Keratinocyte (primary cell): ENCODE measurements at regions not wholly inside any gene's neighbourhood (a gene's known extent, or its start where the extent isn't known, plus 50 kb on each side); places are given as distances from the start of the nearest gene placed in this dataset.

Experiments used
- DNase-seq: peaks from one replicate; pipeline ENCODE4 v3.0.0-alpha.2; 2011; ENCODE audit warnings: low read depth, missing footprints, low spot score
- FAIRE-seq: peaks from 2 replicates; lab custom pipeline; 2011; peaks lifted over from hg19 to GRCh38; lab: Jason Lieb, UNC
- H2AFZ ChIP-seq: 2 replicates; pipeline ENCODE4 v1.6.0; 2012; ENCODE audit warnings: low read length, control low read depth, inconsistent platforms; ENCODE audit not compliant: control insufficient read depth
- H3K27ac ChIP-seq: 2 replicates; pipeline ENCODE4 v1.5.1; 2011; ENCODE audit warnings: low read length; ENCODE audit not compliant: control insufficient read depth, insufficient read depth
- H3K27me3 ChIP-seq: 3 replicates; pipeline ENCODE4 v1.6.0; 2011; ENCODE audit warnings: low read length; ENCODE audit not compliant: control insufficient read depth, insufficient read depth; ENCODE audit errors: extremely low read depth
- H3K36me3 ChIP-seq, 2 experiments: 2 replicates in 1 of 2; 3 replicates in 1 of 2; pipeline ENCODE4 v1.5.1; 2011; ENCODE audit warnings: low read length in 2 of 2, mild to moderate bottlenecking in 1 of 2; ENCODE audit not compliant: control insufficient read depth in 2 of 2, insufficient read depth in 2 of 2; ENCODE audit errors: extremely low read depth in 1 of 2
- H3K4me1 ChIP-seq: 3 replicates; pipeline ENCODE4 v1.5.1; 2011; ENCODE audit warnings: low read length; ENCODE audit not compliant: control insufficient read depth, insufficient read depth; ENCODE audit errors: extremely low read depth
- H3K4me2 ChIP-seq: 3 replicates; pipeline ENCODE4 v1.6.0; 2011; ENCODE audit warnings: low read depth, low read length; ENCODE audit not compliant: control insufficient read depth, insufficient read depth; ENCODE audit errors: extremely low read depth
- H3K4me3 ChIP-seq, 3 experiments: fragments of 200-600 bp in 1 of 3; sonication (generic) in 1 of 3; 2 replicates in 2 of 3; 3 replicates in 1 of 3; pipeline ENCODE4 v1.5.1; 2011 to 2016; ENCODE audit warnings: low read length in 3 of 3, mild to moderate bottlenecking in 3 of 3, control low read depth in 2 of 3, inconsistent platforms in 1 of 3, low read depth in 1 of 3, mixed read lengths in 1 of 3, mixed run types in 1 of 3, moderate library complexity in 1 of 3; ENCODE audit not compliant: control insufficient read depth in 2 of 3, insufficient read depth in 2 of 3; ENCODE audit errors: extremely low read depth in 1 of 3
- H3K79me2 ChIP-seq: 2 replicates; pipeline ENCODE4 v1.6.0; 2012; ENCODE audit warnings: low read length; ENCODE audit not compliant: control insufficient read depth, insufficient read depth
- H3K9ac ChIP-seq: 3 replicates; pipeline ENCODE4 v1.6.0; 2011; ENCODE audit warnings: low read length; ENCODE audit not compliant: control insufficient read depth, insufficient read depth; ENCODE audit errors: extremely low read depth
- H3K9me1 ChIP-seq: 3 replicates; pipeline ENCODE4 v1.6.0; 2011; ENCODE audit warnings: low read length; ENCODE audit not compliant: control insufficient read depth, insufficient read depth; ENCODE audit errors: extremely low read depth
- H3K9me3 ChIP-seq: 2 replicates; pipeline ENCODE4 v1.5.1; 2012; ENCODE audit warnings: low read depth, low read length; ENCODE audit not compliant: control insufficient read depth
- H4K20me1 ChIP-seq: 3 replicates; pipeline ENCODE4 v1.6.0; 2011; ENCODE audit warnings: low read length; ENCODE audit not compliant: control insufficient read depth, insufficient read depth; ENCODE audit errors: extremely low read depth
- EZH2 ChIP-seq: IDR thresholded peaks from one replicate; pipeline ENCODE4 v1.6.1; 2012; ENCODE audit warnings: inconsistent platforms, mild to moderate bottlenecking, low read length, moderate library complexity
- dilution Hi-C: fragments of 300-500 bp; cut with MboI; formaldehyde crosslinking; loops from one replicate; pipeline ENCODE4 v1.7.0; 2020; ENCODE audit warnings: low sequenced_read_pairs; ENCODE audit not compliant: extremely low pct_ligation_motif_present
- TF ChIP-seq, protein P1 (sequence below), 3 experiments: IDR thresholded peaks in 1 of 3; conservative IDR thresholded peaks in 1 of 3; optimal IDR thresholded peaks in 1 of 3; 2 replicates in 2 of 3; 3 replicates in 1 of 3; pipeline versions ENCODE3 to v1.5.1; 2011; ENCODE audit warnings: low read length in 3 of 3, mild to moderate bottlenecking in 3 of 3, moderate library complexity in 2 of 3, control low read depth in 1 of 3, inconsistent platforms in 1 of 3; ENCODE audit not compliant: insufficient read depth in 2 of 3; ENCODE audit errors: extremely low read depth in 1 of 3

- Histone ChIP-seq H3K9ac (no peak overlapping the region), H2AFZ (no peak overlapping the region), H3K4me2 (no peak overlapping the region), H3K9me1 (no peaks in the 10 kb centered on the region), H3K9me3 (no peaks in the 10 kb centered on the region), H3K4me1 (no peaks in the 10 kb centered on the region), H3K4me3 (no peak overlapping the region), H3K27me3 (peaks cover 14% of the 10 kb centered on the region), H4K20me1 (no peaks in the 10 kb centered on the region), H3K27ac (no peak overlapping the region), H3K79me2 (no peaks in the 10 kb centered on the region), H3K36me3 (no peaks in the 10 kb centered on the region)
- DNase-seq (no peak), FAIRE-seq (no peak)
- dilution Hi-C loops = no loop called here
- no peak for TF ChIP-seq EZH2
- TF ChIP-seq, protein P1, sequence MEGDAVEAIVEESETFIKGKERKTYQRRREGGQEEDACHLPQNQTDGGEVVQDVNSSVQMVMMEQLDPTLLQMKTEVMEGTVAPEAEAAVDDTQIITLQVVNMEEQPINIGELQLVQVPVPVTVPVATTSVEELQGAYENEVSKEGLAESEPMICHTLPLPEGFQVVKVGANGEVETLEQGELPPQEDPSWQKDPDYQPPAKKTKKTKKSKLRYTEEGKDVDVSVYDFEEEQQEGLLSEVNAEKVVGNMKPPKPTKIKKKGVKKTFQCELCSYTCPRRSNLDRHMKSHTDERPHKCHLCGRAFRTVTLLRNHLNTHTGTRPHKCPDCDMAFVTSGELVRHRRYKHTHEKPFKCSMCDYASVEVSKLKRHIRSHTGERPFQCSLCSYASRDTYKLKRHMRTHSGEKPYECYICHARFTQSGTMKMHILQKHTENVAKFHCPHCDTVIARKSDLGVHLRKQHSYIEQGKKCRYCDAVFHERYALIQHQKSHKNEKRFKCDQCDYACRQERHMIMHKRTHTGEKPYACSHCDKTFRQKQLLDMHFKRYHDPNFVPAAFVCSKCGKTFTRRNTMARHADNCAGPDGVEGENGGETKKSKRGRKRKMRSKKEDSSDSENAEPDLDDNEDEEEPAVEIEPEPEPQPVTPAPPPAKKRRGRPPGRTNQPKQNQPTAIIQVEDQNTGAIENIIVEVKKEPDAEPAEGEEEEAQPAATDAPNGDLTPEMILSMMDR (optimal IDR thresholded peaks at IDR 0.05 in 1 of 3, IDR thresholded peaks at IDR 0.05 in 1 of 3, conservative IDR thresholded peaks at IDR 0.05 in 1 of 3; ENCODE audit: extremely low read depth in 1 of 3, insufficient read depth in 2 of 3, low read length in 3 of 3) = no peak
Observed at GRCh38 chr9:135034106-135034505, 53.4 kb upstream of the OLFM1 start.

GRCh38 chr9:135035781-135036760, 51.4 kb upstream of the OLFM1 start:
- Histone ChIP-seq H3K36me3 (no peaks in the 10 kb centered on the region), H3K9me3 (no peaks in the 10 kb centered on the region), H3K27ac (no peak overlapping the region), H3K4me1 (no peaks in the 10 kb centered on the region), H3K4me3 (no peak overlapping the region), H3K9me1 (no peaks in the 10 kb centered on the region), H3K4me2 (no peak overlapping the region), H2AFZ (no peak overlapping the region), H3K79me2 (no peaks in the 10 kb centered on the region), H3K9ac (no peak overlapping the region), H3K27me3 (peaks cover 7% of the 10 kb centered on the region), H4K20me1 (no peaks in the 10 kb centered on the region)
- dilution Hi-C loops = no loop called here
- no peak for FAIRE-seq
- no peak for DNase-seq
- TF ChIP-seq, protein P1 (optimal IDR thresholded peaks at IDR 0.05 in 1 of 3, IDR thresholded peaks at IDR 0.05 in 1 of 3, conservative IDR thresholded peaks at IDR 0.05 in 1 of 3; ENCODE audit: extremely low read depth in 1 of 3, insufficient read depth in 2 of 3, low read length in 3 of 3) = no peak
- TF ChIP-seq EZH2 = no peak
